Activated CD8-positive, alpha-beta T cell treated with anti-CD3 and anti-CD28 coated beads, Interleukin-2, amount 10 ng/mL, durations not matched to agents 7 days and 5 days (primary cell): ENCODE measurements at regions not wholly inside any gene's neighbourhood (a gene's known extent, or its start where the extent isn't known, plus 50 kb on each side); places are given as distances from the start of the nearest gene placed in this dataset.
"Not testable (repeated sequence)": the region's sequence is repeated elsewhere in the genome, so short reads cannot be mapped to it uniquely, and the experiment has no call there.

Experiments
- ATAC-seq: fragments of 150-1000 bp; cut with Tn5 transposase; one replicate; pipeline ENCODE4 v1.10.0; 2021; ENCODE audit warnings: moderate library complexity
- CTCF ChIA-PET: fragments of 350-600 bp; sonication (Branson Sonifier 250); formaldehyde crosslinking; loops from one replicate; lab custom pipeline; 2021; ENCODE audit warnings: antibody characterized with exemption; lab: Charles Lee
- POLR2A ChIA-PET: fragments of 350-600 bp; sonication (Branson Sonifier 250); formaldehyde crosslinking; loops from one replicate; lab custom pipeline; 2021; ENCODE audit warnings: antibody characterized with exemption; lab: Charles Lee
- DNase-seq: peaks from one replicate; pipeline ENCODE4 v3.0.0-alpha.2; 2020
- H3K27ac Mint-ChIP-seq: one replicate; pipeline ENCODE4 v1.8.0; 2021; ENCODE audit warnings: mild to moderate bottlenecking, mixed read lengths
- H3K27me3 Mint-ChIP-seq: one replicate; pipeline ENCODE4 v1.8.0; 2021; ENCODE audit warnings: low read depth, mixed read lengths
- H3K36me3 Mint-ChIP-seq: one replicate; pipeline ENCODE4 v1.8.0; 2021; ENCODE audit warnings: low read depth, mixed read lengths
- H3K4me1 Mint-ChIP-seq: one replicate; pipeline ENCODE4 v1.8.0; 2021; ENCODE audit warnings: low read depth, mixed read lengths
- H3K4me3 Mint-ChIP-seq: one replicate; pipeline ENCODE4 v1.8.0; 2021; ENCODE audit warnings: mild to moderate bottlenecking, mixed read lengths
- H3K9me3 Mint-ChIP-seq: one replicate; pipeline ENCODE4 v1.8.0; 2022; ENCODE audit warnings: mixed read lengths; ENCODE audit not compliant: insufficient read depth

DNA sequence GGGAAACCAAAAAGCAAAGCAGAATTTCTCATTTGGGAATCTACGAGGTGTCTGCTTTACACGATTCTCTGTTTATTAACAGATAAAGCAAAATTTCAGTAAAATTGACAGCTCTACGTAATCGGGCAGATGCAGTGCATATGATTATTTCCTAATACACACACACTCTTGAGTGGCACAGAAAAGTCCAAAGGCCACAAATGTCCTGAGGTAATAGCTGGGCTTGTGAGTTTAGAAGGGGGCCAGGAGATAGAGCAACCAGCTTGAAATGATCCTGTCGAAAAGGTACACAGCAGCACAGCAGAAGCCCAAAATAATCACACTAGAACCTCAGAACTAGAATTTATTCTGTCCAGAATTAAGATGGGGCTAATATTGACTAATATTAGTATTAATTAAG lies 236.0 kb downstream of the FAT4 start:
- ATAC-seq (no peak), DNase-seq (no peak)
- Mint-ChIP-seq H3K36me3 (no peaks in the 10 kb centered on the region), H3K4me1 (no peaks in the 10 kb centered on the region), H3K27ac (no peak overlapping the region), H3K4me3 (no peak overlapping the region), H3K9me3 (peaks cover 5% of the 10 kb centered on the region), H3K27me3 (no peaks in the 10 kb centered on the region)
- ChIA-PET POLR2A (no interaction called here), CTCF (no interaction called here)

DNA sequence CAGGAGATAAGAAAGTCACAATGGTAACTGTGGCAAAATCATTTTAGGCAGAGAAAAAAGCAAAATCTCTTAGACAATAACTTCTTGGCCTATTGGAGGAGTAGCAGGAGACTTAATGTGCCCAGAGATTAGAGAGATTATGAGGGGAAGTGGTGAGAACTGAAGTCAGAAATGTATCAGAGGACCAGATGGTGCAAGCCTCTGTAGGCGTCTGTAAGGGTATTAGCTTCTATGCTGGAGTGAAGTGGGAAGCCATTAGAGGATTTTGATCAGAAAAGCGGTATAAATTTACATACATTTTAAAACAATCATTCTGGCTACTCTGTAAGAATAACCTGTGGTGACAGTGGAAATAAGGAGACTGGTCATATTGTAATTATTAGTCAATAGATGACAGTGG lies 236.7 kb downstream of the FAT4 start:
- ChIA-PET CTCF (no interaction called here), POLR2A (no interaction called here)
- no peak for ATAC-seq
- no peak for DNase-seq
- Mint-ChIP-seq H3K36me3 (no peaks in the 10 kb centered on the region), H3K9me3 (peaks cover 5% of the 10 kb centered on the region), H3K27ac (no peak overlapping the region), H3K4me3 (no peak overlapping the region), H3K4me1 (no peaks in the 10 kb centered on the region), H3K27me3 (no peaks in the 10 kb centered on the region)

DNA sequence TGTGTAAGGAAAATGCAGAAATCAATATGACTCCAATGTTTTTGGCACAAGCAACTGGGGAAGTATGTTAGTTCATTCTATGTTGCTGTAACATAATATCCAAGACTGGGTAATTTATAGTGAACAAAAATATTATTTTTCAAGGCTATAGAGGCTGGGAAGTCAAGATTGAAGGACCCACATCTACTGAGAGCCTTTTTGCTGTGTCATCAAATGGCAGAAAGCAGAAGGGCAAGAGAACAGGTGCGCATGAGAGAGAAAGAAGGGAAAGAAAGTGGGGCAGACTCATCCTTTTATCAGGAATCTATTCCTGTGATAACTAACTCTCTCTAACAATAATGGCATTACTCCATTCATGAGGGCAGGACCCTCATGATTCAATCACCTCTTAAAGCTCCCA lies 237.2 kb downstream of the FAT4 start:
- CTCF ChIA-PET = no interaction called here
- no peak for DNase-seq
- Mint-ChIP-seq H3K9me3 (peaks cover 5% of the 10 kb centered on the region), H3K27ac (no peak overlapping the region), H3K4me1 (no peaks in the 10 kb centered on the region), H3K36me3 (no peaks in the 10 kb centered on the region), H3K4me3 (no peak overlapping the region), H3K27me3 (no peaks in the 10 kb centered on the region)
- no peak for ATAC-seq
- POLR2A ChIA-PET = no interaction called here

GRCh38 chr4:125572601-125573000 lies 257.8 kb downstream of the FAT4 start:
- ATAC-seq (no peak), DNase-seq (no peak)
- no peak overlapping the region for H3K27ac Mint-ChIP-seq
- H3K4me3 Mint-ChIP-seq = no peak overlapping the region
- H3K9me3 Mint-ChIP-seq = no peaks in the 10 kb centered on the region
- no peaks in the 10 kb centered on the region for H3K36me3 Mint-ChIP-seq
- ChIA-PET CTCF (no interaction called here), POLR2A (no interaction called here)
- no peaks in the 10 kb centered on the region for H3K27me3 Mint-ChIP-seq
- H3K4me1 Mint-ChIP-seq = no peaks in the 10 kb centered on the region

GRCh38 chr4:125573368-125573767 lies 258.6 kb downstream of the FAT4 start:
- H3K36me3 Mint-ChIP-seq = no peaks in the 10 kb centered on the region
- H3K4me1 Mint-ChIP-seq = no peaks in the 10 kb centered on the region
- H3K4me3 Mint-ChIP-seq = no peak overlapping the region
- POLR2A ChIA-PET = no interaction called here
- no peak overlapping the region for H3K27ac Mint-ChIP-seq
- H3K27me3 Mint-ChIP-seq = no peaks in the 10 kb centered on the region
- CTCF ChIA-PET = no interaction called here
- H3K9me3 Mint-ChIP-seq = no peaks in the 10 kb centered on the region
- no peak for DNase-seq
- ATAC-seq = no peak

DNA sequence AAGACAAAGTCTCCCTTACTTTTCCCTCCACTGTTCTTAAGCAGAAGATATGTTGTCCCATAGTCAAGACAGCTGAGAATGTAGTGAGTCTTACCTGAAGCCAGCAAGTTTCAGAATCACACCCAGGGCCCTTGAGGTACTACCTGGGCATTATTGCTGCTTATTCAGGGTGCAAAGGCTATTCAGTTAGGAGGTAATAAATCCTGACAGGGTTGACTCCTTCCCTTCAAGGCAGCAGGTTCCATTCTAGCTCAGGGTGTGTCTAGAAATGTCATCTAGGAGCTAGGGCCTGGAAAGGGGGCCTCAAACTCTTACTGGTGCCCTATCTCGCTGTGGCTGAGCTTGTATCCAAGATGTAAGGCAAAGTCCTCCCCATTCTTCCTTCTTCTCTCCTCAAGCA lies 259.0 kb downstream of the FAT4 start:
- Mint-ChIP-seq H3K27me3 (no peaks in the 10 kb centered on the region), H3K9me3 (no peaks in the 10 kb centered on the region), H3K4me1 (no peaks in the 10 kb centered on the region), H3K27ac (no peak overlapping the region), H3K4me3 (no peak overlapping the region), H3K36me3 (no peaks in the 10 kb centered on the region)
- no peak for ATAC-seq
- CTCF ChIA-PET = no interaction called here
- DNase-seq = no peak
- POLR2A ChIA-PET = no interaction called here

GRCh38 chr4:125582302-125582701 lies 267.5 kb downstream of the FAT4 start:
- ATAC-seq = no peak
- CTCF ChIA-PET = no interaction called here
- no peaks in the 10 kb centered on the region for H3K9me3 Mint-ChIP-seq
- POLR2A ChIA-PET = no interaction called here
- no peaks in the 10 kb centered on the region for H3K27me3 Mint-ChIP-seq
- no peak for DNase-seq
- no peaks in the 10 kb centered on the region for H3K4me1 Mint-ChIP-seq
- H3K36me3 Mint-ChIP-seq = no peaks in the 10 kb centered on the region
- H3K4me3 Mint-ChIP-seq = no peak overlapping the region
- H3K27ac Mint-ChIP-seq = no peak overlapping the region

GRCh38 chr4:125590158-125590557 lies 275.4 kb downstream of the FAT4 start:
- Mint-ChIP-seq H3K27ac (no peak overlapping the region), H3K27me3 (no peaks in the 10 kb centered on the region), H3K36me3 (no peaks in the 10 kb centered on the region), H3K9me3 (no peaks in the 10 kb centered on the region), H3K4me1 (no peaks in the 10 kb centered on the region), H3K4me3 (no peak overlapping the region)
- DNase-seq (no peak), ATAC-seq (no peak)
- POLR2A ChIA-PET = no interaction called here
- CTCF ChIA-PET = no interaction called here

- DNase-seq (no peak), ATAC-seq (no peak)
- H3K4me3 Mint-ChIP-seq = no peak overlapping the region
Measured at GRCh38 chr4:125591290-125591689, 276.5 kb downstream of the FAT4 start.

GRCh38 chr4:125594056-125594602 lies 279.4 kb downstream of the FAT4 start:
- Mint-ChIP-seq H3K4me3 (no peak overlapping the region), H3K27me3 (no peaks in the 10 kb centered on the region), H3K36me3 (no peaks in the 10 kb centered on the region), H3K4me1 (no peaks in the 10 kb centered on the region), H3K27ac (no peak overlapping the region), H3K9me3 (no peaks in the 10 kb centered on the region)
- ChIA-PET CTCF (no interaction called here), POLR2A (no interaction called here)
- DNase-seq (no peak), ATAC-seq (no peak)

More at GRCh38 chr4:125591290-125591689, 276.5 kb downstream of the FAT4 start:
- Mint-ChIP-seq H3K27me3 (no peaks in the 10 kb centered on the region), H3K27ac (no peak overlapping the region), H3K9me3 (no peaks in the 10 kb centered on the region), H3K36me3 (no peaks in the 10 kb centered on the region), H3K4me1 (no peaks in the 10 kb centered on the region)
- CTCF ChIA-PET = no interaction called here
- POLR2A ChIA-PET = no interaction called here

DNA sequence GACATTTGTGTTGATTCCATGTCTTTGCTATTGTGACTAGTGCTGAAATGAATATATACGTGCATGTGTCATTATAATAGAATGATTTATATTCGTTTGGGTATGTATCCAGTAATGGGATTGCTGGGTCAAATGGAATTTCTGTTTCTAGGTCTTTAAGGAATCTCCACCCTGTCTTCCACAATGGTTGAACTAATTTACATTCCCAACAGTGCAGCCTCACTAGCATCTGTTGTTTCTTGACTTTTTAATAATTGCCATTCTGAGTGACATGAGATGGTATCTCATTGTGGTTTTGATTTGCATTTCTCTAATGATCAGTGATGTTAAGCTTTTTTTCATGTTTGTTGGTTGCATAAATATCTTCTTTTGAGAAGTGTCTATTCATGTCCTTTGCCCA lies 291.2 kb downstream of the FAT4 start:
- H3K27ac Mint-ChIP-seq, H3K9me3 Mint-ChIP-seq, CTCF ChIA-PET, ATAC-seq, DNase-seq, H3K4me1 Mint-ChIP-seq, H3K36me3 Mint-ChIP-seq, POLR2A ChIA-PET, H3K27me3 Mint-ChIP-seq, H3K4me3 Mint-ChIP-seq: not testable (repeated sequence)

- Mint-ChIP-seq H3K9me3 (no peaks in the 10 kb centered on the region), H3K27me3 (no peaks in the 10 kb centered on the region), H3K4me3 (no peak overlapping the region), H3K27ac (no peak overlapping the region), H3K36me3 (no peaks in the 10 kb centered on the region), H3K4me1 (no peaks in the 10 kb centered on the region)
- ChIA-PET CTCF (no interaction called here), POLR2A (no interaction called here)
- DNase-seq (no peak), ATAC-seq (no peak)
Measured at GRCh38 chr4:125620066-125620860, 305.5 kb downstream of the FAT4 start.

DNA sequence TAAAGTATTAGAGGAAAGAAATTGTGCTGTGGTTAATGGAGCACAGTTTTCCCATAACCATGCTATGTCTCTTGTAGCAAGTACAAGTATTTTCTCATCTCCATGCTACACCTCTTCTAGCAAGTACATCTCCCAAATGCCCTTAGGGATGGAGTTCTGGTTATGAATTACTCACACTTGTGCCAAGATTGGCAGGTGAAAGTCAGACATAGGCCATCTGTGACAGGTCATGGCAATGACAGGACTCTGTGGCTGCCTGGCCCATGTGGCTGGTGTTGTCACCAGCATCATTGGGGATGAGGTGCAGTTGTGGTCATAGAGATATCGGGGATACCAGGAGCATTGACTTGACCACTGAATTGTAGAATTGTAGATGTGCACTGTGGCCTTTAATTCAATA lies 310.2 kb downstream of the FAT4 start:
- H3K9me3 Mint-ChIP-seq = no peaks in the 10 kb centered on the region
- DNase-seq (no peak), ATAC-seq (no peak)
- no peak overlapping the region for H3K27ac Mint-ChIP-seq
- no peak overlapping the region for H3K4me3 Mint-ChIP-seq
- ChIA-PET CTCF (no interaction called here), POLR2A (no interaction called here)
- H3K36me3 Mint-ChIP-seq = no peaks in the 10 kb centered on the region
- no peaks in the 10 kb centered on the region for H3K4me1 Mint-ChIP-seq
- no peaks in the 10 kb centered on the region for H3K27me3 Mint-ChIP-seq
